GM12878 (cell line): ENCODE measurements at regions not wholly inside any gene's neighbourhood (a gene's known extent, or its start where the extent isn't known, plus 50 kb on each side); places are given as distances from the start of the nearest gene placed in this dataset.
"Not testable (repeated sequence)": the region's sequence is repeated elsewhere in the genome, so short reads cannot be mapped to it uniquely, and the experiment has no call there.

Experiments used
- ATAC-seq: fragments of 200-7000 bp; cut with Tn5 transposase; 3 replicates; pipeline ENCODE4 v1.9.1; 2020; ENCODE audit warnings: mild to moderate bottlenecking, moderate library complexity
- BruUV-seq: library from RNA; stranded (reverse); fragments of 400-500 nt; replicated peaks from 2 replicates; lab custom pipeline; 2021; lab: Mats Ljungman, UMichigan
- CTCF ChIA-PET: fragments of 300-600 bp; sonication (Branson Sonifier 250); formaldehyde crosslinking; extraction: SDS; loops from one replicate; lab custom pipeline; 2021; ENCODE audit warnings: inconsistent platforms; lab: Yijun Ruan, JAX
- POLR2A ChIA-PET: fragments of 350-600 bp; formaldehyde crosslinking; extraction: SDS; loops from one replicate; lab custom pipeline; 2021; ENCODE audit warnings: inconsistent platforms; lab: Charles Lee
- RAD21 ChIA-PET: fragments of 300-600 bp; sonication (Branson Sonifier 250); formaldehyde crosslinking; loops from one replicate; lab custom pipeline; 2023; ENCODE audit warnings: antibody characterized with exemption; ENCODE audit not compliant: unreplicated experiment; lab: Charles Lee
- SMC1A ChIA-PET: fragments of 300-600 bp; sonication (Branson Sonifier 250); formaldehyde crosslinking; loops from one replicate; lab custom pipeline; 2023; ENCODE audit not compliant: unreplicated experiment, uncharacterized antibody; lab: Charles Lee
- DNase-seq: peaks from one replicate; pipeline ENCODE4 v3.0.0-alpha.2; 2011; ENCODE audit warnings: low read depth, low spot score
- FAIRE-seq: peaks from 3 replicates; lab custom pipeline; 2011; peaks lifted over from hg19 to GRCh38; lab: Jason Lieb, UNC
- H2AFZ ChIP-seq: 2 replicates; pipeline ENCODE4 v1.6.0; 2011; ENCODE audit warnings: low read depth, low read length, control low read depth; ENCODE audit not compliant: control insufficient read depth
- H3K27ac ChIP-seq: 2 replicates; pipeline ENCODE4 v1.5.1; 2011; ENCODE audit warnings: control low read depth; ENCODE audit not compliant: control insufficient read depth, insufficient read depth
- H3K27me3 ChIP-seq, 2 experiments: replicated peaks in 1 of 2; 2 replicates each; pipeline versions ENCODE4 v1.6.0 to v1.6.1; 2011; ENCODE audit warnings: low read length in 1 of 2; ENCODE audit not compliant: control insufficient read depth in 2 of 2, insufficient read depth in 2 of 2
- H3K36me3 ChIP-seq, 2 experiments: 2 replicates each; pipeline ENCODE4 v1.5.1; 2011; ENCODE audit warnings: low read length in 1 of 2; ENCODE audit not compliant: control insufficient read depth in 2 of 2, insufficient read depth in 2 of 2
- H3K4me1 ChIP-seq: 2 replicates; pipeline ENCODE4 v1.6.1; 2011; ENCODE audit warnings: mild to moderate bottlenecking, low read length, moderate library complexity, mixed read lengths; ENCODE audit not compliant: control insufficient read depth, insufficient read depth
- H3K4me2 ChIP-seq: 2 replicates; pipeline ENCODE4 v1.6.0; 2011; ENCODE audit warnings: control low read depth; ENCODE audit not compliant: control insufficient read depth, insufficient read depth
- H3K4me3 ChIP-seq: fragments of 200-600 bp; sonication (generic); 2 replicates; pipeline ENCODE4 v1.5.1; 2016
- H3K79me2 ChIP-seq: 2 replicates; pipeline ENCODE4 v1.6.0; 2011; ENCODE audit warnings: low read length; ENCODE audit not compliant: control insufficient read depth, insufficient read depth
- H3K9ac ChIP-seq: 2 replicates; pipeline ENCODE4 v1.8.0; 2011; ENCODE audit warnings: low read length, control low read depth, mixed read lengths; ENCODE audit not compliant: control insufficient read depth, insufficient read depth
- H3K9me3 ChIP-seq: replicated peaks from 3 replicates; pipeline ENCODE4 v1.5.1; 2011; ENCODE audit warnings: mild to moderate bottlenecking, low read length; ENCODE audit not compliant: control insufficient read depth, insufficient read depth
- H4K20me1 ChIP-seq: 2 replicates; pipeline ENCODE4 v1.6.0; 2011; ENCODE audit not compliant: control insufficient read depth, insufficient read depth
- ASH2L ChIP-seq: fragments of 300-600, 200-600 bp; sonication (generic); IDR thresholded peaks from 2 replicates; pipeline ENCODE4 v1.6.1; 2017; ENCODE audit warnings: low read depth, mild to moderate bottlenecking, borderline replicate concordance
- BRCA1 ChIP-seq: IDR thresholded peaks from 2 replicates; pipeline ENCODE4 v1.6.1; 2011; ENCODE audit warnings: low read depth, low read length, improper control_type of control experiment
- CBX5 ChIP-seq: sonication (generic); IDR thresholded peaks from 2 replicates; pipeline ENCODE4 v1.6.1; 2016; ENCODE audit warnings: low read depth, moderate library complexity, mild to moderate bottlenecking, inconsistent platforms
- IKZF1 ChIP-seq: fragments of 450-650 bp; conservative IDR thresholded peaks from 2 replicates; pipeline ENCODE4 v1.6.1; 2017; ENCODE audit warnings: antibody characterized with exemption, mild to moderate bottlenecking
- MEF2A ChIP-seq: IDR thresholded peaks from 2 replicates; pipeline ENCODE4 v1.6.1; 2011; ENCODE audit warnings: low read depth, mild to moderate bottlenecking, low read length, moderate library complexity; ENCODE audit not compliant: insufficient read depth
- NFYA ChIP-seq: IDR thresholded peaks from 2 replicates; pipeline ENCODE4 v1.6.1; 2011; ENCODE audit warnings: low read depth, mild to moderate bottlenecking, low read length, improper control_type of control experiment, borderline replicate concordance
- PML ChIP-seq: IDR thresholded peaks from 2 replicates; pipeline ENCODE4 v1.6.1; 2012; ENCODE audit warnings: low read length, inconsistent platforms
- RBBP5 ChIP-seq: fragments of 200-600 bp; sonication (generic); conservative IDR thresholded peaks from 2 replicates; pipeline ENCODE4 v1.6.1; 2016
- SMAD1 ChIP-seq: fragments of 450-650 bp; IDR thresholded peaks from 2 replicates; pipeline ENCODE4 v1.6.1; 2018; ENCODE audit warnings: mild to moderate bottlenecking, low read depth; ENCODE audit not compliant: partially characterized antibody
- SREBF2 ChIP-seq: IDR thresholded peaks from 2 replicates; pipeline ENCODE4 v1.6.1; 2012; ENCODE audit warnings: mild to moderate bottlenecking, low read length
- TCF3 ChIP-seq: IDR thresholded peaks from 2 replicates; pipeline ENCODE4 v1.6.1; 2012; ENCODE audit warnings: low read depth, mild to moderate bottlenecking, low read length, borderline replicate concordance; ENCODE audit not compliant: insufficient read depth
- TCF7 ChIP-seq: IDR thresholded peaks from 2 replicates; pipeline ENCODE4 v1.6.1; 2014; ENCODE audit warnings: antibody characterized with exemption, borderline replicate concordance
- WGBS: methylation state at CpG from one replicate; pipeline ENCODE4 v1.1.6; 2016; ENCODE audit warnings: low lambda C conversion rate; ENCODE audit not compliant: insufficient replicate concordance, insufficient coverage; ENCODE audit errors: missing lambda C conversion rate; 5-methylcytosine and 5-hydroxymethylcytosine counted together
- in situ Hi-C: fragments of 300-500 bp; cut with MboI; formaldehyde crosslinking; loops from 9 replicates; pipeline ENCODE4 v1.14.3; 2018; ENCODE audit warnings: mixed read lengths
- intact Hi-C: fragments of 100-400 bp; cut with micrococcal nuclease; formaldehyde crosslinking; loops from one replicate; pipeline ENCODE4 v1.14.2; 2022; ENCODE audit not compliant: unreplicated experiment
- TF ChIP-seq, protein P1 (sequence below): fragments of 450-650 bp; IDR thresholded peaks from 2 replicates; pipeline ENCODE4 v1.6.1; 2017; ENCODE audit warnings: mild to moderate bottlenecking
- TF ChIP-seq, protein P2 (sequence below): fragments of 450-650 bp; IDR thresholded peaks from 2 replicates; pipeline ENCODE4 v1.6.1; 2014; ENCODE audit warnings: mild to moderate bottlenecking

DNA sequence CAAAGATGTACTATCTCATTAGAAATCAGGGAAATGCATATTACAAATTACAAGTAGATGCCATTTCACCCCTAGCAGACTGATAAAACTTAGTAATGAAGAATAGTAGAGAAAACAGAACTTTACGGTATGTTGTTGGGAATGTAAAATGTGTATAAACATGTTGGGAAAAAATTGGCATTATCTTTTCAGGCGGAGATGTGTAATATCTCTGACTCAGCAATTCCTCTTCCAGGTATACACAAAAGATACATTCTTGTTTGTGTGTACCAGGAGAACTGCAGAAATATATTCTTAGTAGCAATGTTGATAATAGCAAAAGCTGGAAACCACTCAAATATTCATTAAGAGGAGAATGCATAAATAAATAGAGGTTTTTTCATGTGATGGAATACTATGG lies 204.5 kb downstream of the LPIN1 start:
- BruUV-seq = no TSS peak
- WGBS = 98% methylated on average over 2 of the region's 2 CpGs
- H3K27me3 ChIP-seq = no peaks in the 10 kb centered on the region
- H3K9ac ChIP-seq = no peak overlapping the region
- no peak overlapping the region for H3K4me3 ChIP-seq
- no peak overlapping the region for H3K4me2 ChIP-seq
- intact Hi-C loops = no loop called here
- no peaks in the 10 kb centered on the region for H4K20me1 ChIP-seq
- no peak overlapping the region for H2AFZ ChIP-seq
- ATAC-seq = no peak
- in situ Hi-C loops = no loop called here
- DNase-seq = no peak
- POLR2A ChIA-PET = no interaction called here
- H3K36me3 ChIP-seq = peaks cover 0 to 4% of the 10 kb centered on the region in 2 experiments; a peak in 2 of 4 replicates
- H3K27ac ChIP-seq = no peak overlapping the region
- no peaks in the 10 kb centered on the region for H3K79me2 ChIP-seq
- FAIRE-seq = no peak
- no peaks in the 10 kb centered on the region for H3K4me1 ChIP-seq
- TF ChIP-seq TCF3 (no peak), BRCA1 (no peak), SREBF2 (no peak), ASH2L (no peak), NFYA (no peak), TCF7 (no peak), SMAD1 (no peak), IKZF1 (no peak), PML (no peak), RBBP5 (no peak), MEF2A (no peak), CBX5 (no peak)
- TF ChIP-seq, protein P1, sequence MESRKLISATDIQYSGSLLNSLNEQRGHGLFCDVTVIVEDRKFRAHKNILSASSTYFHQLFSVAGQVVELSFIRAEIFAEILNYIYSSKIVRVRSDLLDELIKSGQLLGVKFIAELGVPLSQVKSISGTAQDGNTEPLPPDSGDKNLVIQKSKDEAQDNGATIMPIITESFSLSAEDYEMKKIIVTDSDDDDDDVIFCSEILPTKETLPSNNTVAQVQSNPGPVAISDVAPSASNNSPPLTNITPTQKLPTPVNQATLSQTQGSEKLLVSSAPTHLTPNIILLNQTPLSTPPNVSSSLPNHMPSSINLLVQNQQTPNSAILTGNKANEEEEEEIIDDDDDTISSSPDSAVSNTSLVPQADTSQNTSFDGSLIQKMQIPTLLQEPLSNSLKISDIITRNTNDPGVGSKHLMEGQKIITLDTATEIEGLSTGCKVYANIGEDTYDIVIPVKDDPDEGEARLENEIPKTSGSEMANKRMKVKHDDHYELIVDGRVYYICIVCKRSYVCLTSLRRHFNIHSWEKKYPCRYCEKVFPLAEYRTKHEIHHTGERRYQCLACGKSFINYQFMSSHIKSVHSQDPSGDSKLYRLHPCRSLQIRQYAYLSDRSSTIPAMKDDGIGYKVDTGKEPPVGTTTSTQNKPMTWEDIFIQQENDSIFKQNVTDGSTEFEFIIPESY = no peak
- TF ChIP-seq, protein P2, sequence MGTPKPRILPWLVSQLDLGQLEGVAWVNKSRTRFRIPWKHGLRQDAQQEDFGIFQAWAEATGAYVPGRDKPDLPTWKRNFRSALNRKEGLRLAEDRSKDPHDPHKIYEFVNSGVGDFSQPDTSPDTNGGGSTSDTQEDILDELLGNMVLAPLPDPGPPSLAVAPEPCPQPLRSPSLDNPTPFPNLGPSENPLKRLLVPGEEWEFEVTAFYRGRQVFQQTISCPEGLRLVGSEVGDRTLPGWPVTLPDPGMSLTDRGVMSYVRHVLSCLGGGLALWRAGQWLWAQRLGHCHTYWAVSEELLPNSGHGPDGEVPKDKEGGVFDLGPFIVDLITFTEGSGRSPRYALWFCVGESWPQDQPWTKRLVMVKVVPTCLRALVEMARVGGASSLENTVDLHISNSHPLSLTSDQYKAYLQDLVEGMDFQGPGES = no peak
- RAD21 ChIA-PET = interaction anchor here (0.7 kb wide), 1 partner anchor 87 kb away, joined by 3 read pairs; no protein-coding TSS in a partner anchor
- CTCF ChIA-PET = interaction anchor here (1.1 to 1.3 kb wide), 2 partner anchors 87 to 88 kb away, joined by 3 read pairs; no protein-coding TSS in a partner anchor
- peaks cover 7% of the 10 kb centered on the region; the same call in 2 of the 3 replicates for H3K9me3 ChIP-seq
- SMC1A ChIA-PET = interaction anchor here (4.4 kb wide), 1 partner anchor 11 kb away, joined by 17 read pairs; no protein-coding TSS in a partner anchor

DNA sequence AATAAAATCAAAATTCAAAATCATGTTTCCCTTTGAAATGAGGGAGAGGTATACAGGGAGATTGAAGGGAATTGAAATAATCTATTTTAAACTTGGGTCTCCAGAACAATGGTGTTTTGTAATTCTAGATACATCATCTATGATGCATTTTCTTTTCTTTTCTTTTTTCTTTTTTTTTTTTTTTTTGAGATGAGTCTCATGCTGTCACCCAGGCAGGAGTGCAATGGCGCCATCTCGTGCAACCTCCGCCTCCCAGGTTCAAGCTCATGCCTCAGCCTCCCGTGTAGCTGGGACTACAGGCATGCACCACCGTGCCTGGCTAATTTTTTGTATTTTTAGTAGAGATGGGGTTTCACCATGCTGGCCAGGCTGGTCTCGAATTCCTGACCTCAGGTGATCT lies 205.1 kb downstream of the LPIN1 start:
- not testable (repeated sequence) for BruUV-seq, H3K9ac ChIP-seq

More for the DNA sequence above, 205.1 kb downstream of the LPIN1 start:
- H3K27me3 ChIP-seq, FAIRE-seq, H3K27ac ChIP-seq, H2AFZ ChIP-seq, H3K9me3 ChIP-seq, H3K4me3 ChIP-seq, H3K4me2 ChIP-seq, intact Hi-C loops, H4K20me1 ChIP-seq, ATAC-seq, H3K36me3 ChIP-seq, in situ Hi-C loops, DNase-seq, H3K4me1 ChIP-seq, H3K79me2 ChIP-seq: not testable (repeated sequence)
- 95% methylated on average over 5 of the region's 6 CpGs for WGBS
- ChIA-PET RAD21 (interaction anchor here (0.7 kb wide), 1 partner anchor 87 kb away, joined by 3 read pairs; no protein-coding TSS in a partner anchor), SMC1A (interaction anchor here (0.8 to 4.4 kb wide), 2 partner anchors 10 to 20 kb away, joined by 3 to 17 read pairs; no protein-coding TSS in a partner anchor), CTCF (interaction anchor here (0.6 to 1.1 kb wide), 2 partner anchors 89 to 365 kb away, joined by 3 read pairs; no protein-coding TSS in a partner anchor), POLR2A (interaction anchor here (0.6 kb wide), 1 partner anchor 254 kb away, joined by 3 read pairs; no protein-coding TSS in a partner anchor)
